Neural progenitor cell (in vitro differentiated cells): ENCODE measurements at regions not wholly inside any gene's neighbourhood (a gene's known extent, or its start where the extent isn't known, plus 50 kb on each side); places are given as distances from the start of the nearest gene placed in this dataset.

Experiments
- DNase-seq: peaks from one replicate; pipeline ENCODE4 v3.0.0-alpha.2; 2016; ENCODE audit warnings: low spot score
- H2AFZ ChIP-seq: fragments of 200-600 bp; sonication (generic); replicated peaks from 2 replicates; pipeline ENCODE4 v1.6.1; 2016; ENCODE audit warnings: antibody characterized with exemption
- H3F3A ChIP-seq: fragments of 200-600 bp; sonication (generic); 2 replicates; pipeline ENCODE4 v1.6.1; 2016; ENCODE audit warnings: antibody characterized with exemption, low read depth
- H3K27ac ChIP-seq: fragments of 200-600 bp; sonication (generic); 2 replicates; pipeline ENCODE4 v1.5.1; 2016; ENCODE audit warnings: mild to moderate bottlenecking
- H3K27me3 ChIP-seq: fragments of 200-600 bp; sonication (generic); 2 replicates; pipeline ENCODE4 v1.6.1; 2016; ENCODE audit warnings: mild to moderate bottlenecking, moderate library complexity
- H3K36me3 ChIP-seq: fragments of 200-600 bp; sonication (generic); 2 replicates; pipeline ENCODE4 v1.5.1; 2016
- H3K4me1 ChIP-seq: fragments of 200-600 bp; sonication (generic); 2 replicates; pipeline ENCODE4 v1.6.1; 2016; ENCODE audit warnings: mixed run types
- H3K4me2 ChIP-seq: fragments of 200-600 bp; sonication (generic); 2 replicates; pipeline ENCODE4 v1.6.1; 2016
- H3K4me3 ChIP-seq: fragments of 200-600 bp; sonication (generic); 2 replicates; pipeline ENCODE4 v1.5.1; 2016
- H3K79me2 ChIP-seq: fragments of 200-600 bp; sonication (generic); 2 replicates; pipeline ENCODE4 v1.6.1; 2016; ENCODE audit warnings: low read depth
- H3K9ac ChIP-seq: fragments of 200-600 bp; sonication (generic); 2 replicates; pipeline ENCODE4 v1.6.1; 2016
- H3K9me3 ChIP-seq: fragments of 200-600 bp; sonication (generic); 2 replicates; pipeline ENCODE4 v1.5.1; 2016; ENCODE audit warnings: low read depth
- H4K20me1 ChIP-seq: fragments of 200-600 bp; sonication (generic); 2 replicates; pipeline ENCODE4 v1.6.1; 2016; ENCODE audit warnings: low read depth
- H3K27ac Mint-ChIP-seq: 3 replicates; pipeline ENCODE4 v1.8.0; 2021; ENCODE audit warnings: mixed read lengths
- H3K27me3 Mint-ChIP-seq: 2 replicates; pipeline ENCODE4 v1.8.0; 2022; ENCODE audit warnings: low read depth, mild to moderate bottlenecking, inconsistent platforms, moderate library complexity, mixed read lengths; ENCODE audit not compliant: insufficient read depth
- H3K36me3 Mint-ChIP-seq: 3 replicates; pipeline ENCODE4 v1.8.0; 2021; ENCODE audit warnings: mixed read lengths
- H3K4me1 Mint-ChIP-seq: 3 replicates; pipeline ENCODE4 v1.8.0; 2021; ENCODE audit warnings: mixed read lengths
- H3K4me3 Mint-ChIP-seq: 3 replicates; pipeline ENCODE4 v1.8.0; 2021; ENCODE audit warnings: mild to moderate bottlenecking, moderate library complexity, mixed read lengths
- H3K9me3 Mint-ChIP-seq: 3 replicates; pipeline ENCODE4 v1.8.0; 2020; ENCODE audit warnings: mixed read lengths
- EZH2 ChIP-seq: fragments of 200-600 bp; sonication (generic); IDR thresholded peaks from 2 replicates; pipeline ENCODE4 v1.6.1; 2017; ENCODE audit warnings: antibody characterized with exemption, mild to moderate bottlenecking, moderate library complexity
- EZH2phosphoT487 ChIP-seq: fragments of 200-600 bp; sonication (generic); IDR thresholded peaks from 2 replicates; pipeline ENCODE4 v1.6.1; 2017; ENCODE audit warnings: antibody characterized with exemption
- TF ChIP-seq, protein P1 (sequence below): fragments of 200-600 bp; sonication (generic); IDR thresholded peaks from 2 replicates; pipeline ENCODE4 v1.5.1; 2017; ENCODE audit warnings: antibody characterized with exemption, mild to moderate bottlenecking

GRCh38 chr12:92038476-92038875 lies 107.2 kb downstream of the BTG1 start:
- H3K4me1 ChIP-seq = peaks cover 17% of the 10 kb centered on the region
- Mint-ChIP-seq H3K36me3 (no peaks in the 10 kb centered on the region), H3K4me1 (peaks cover 24% of the 10 kb centered on the region), H3K27ac (peak overlapping the region; percentile 55), H3K27me3 (peaks cover 4% of the 10 kb centered on the region), H3K4me3 (no peak overlapping the region), H3K9me3 (no peaks in the 10 kb centered on the region)
- DNase-seq = no peak
- H3F3A ChIP-seq = no peaks in the 10 kb centered on the region
- no peaks in the 10 kb centered on the region for H3K27me3 ChIP-seq
- no peaks in the 10 kb centered on the region for H4K20me1 ChIP-seq
- TF ChIP-seq EZH2 (no peak), EZH2phosphoT487 (no peak)
- TF ChIP-seq, protein P1, sequence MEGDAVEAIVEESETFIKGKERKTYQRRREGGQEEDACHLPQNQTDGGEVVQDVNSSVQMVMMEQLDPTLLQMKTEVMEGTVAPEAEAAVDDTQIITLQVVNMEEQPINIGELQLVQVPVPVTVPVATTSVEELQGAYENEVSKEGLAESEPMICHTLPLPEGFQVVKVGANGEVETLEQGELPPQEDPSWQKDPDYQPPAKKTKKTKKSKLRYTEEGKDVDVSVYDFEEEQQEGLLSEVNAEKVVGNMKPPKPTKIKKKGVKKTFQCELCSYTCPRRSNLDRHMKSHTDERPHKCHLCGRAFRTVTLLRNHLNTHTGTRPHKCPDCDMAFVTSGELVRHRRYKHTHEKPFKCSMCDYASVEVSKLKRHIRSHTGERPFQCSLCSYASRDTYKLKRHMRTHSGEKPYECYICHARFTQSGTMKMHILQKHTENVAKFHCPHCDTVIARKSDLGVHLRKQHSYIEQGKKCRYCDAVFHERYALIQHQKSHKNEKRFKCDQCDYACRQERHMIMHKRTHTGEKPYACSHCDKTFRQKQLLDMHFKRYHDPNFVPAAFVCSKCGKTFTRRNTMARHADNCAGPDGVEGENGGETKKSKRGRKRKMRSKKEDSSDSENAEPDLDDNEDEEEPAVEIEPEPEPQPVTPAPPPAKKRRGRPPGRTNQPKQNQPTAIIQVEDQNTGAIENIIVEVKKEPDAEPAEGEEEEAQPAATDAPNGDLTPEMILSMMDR = no peak
- H3K4me3 ChIP-seq = no peak overlapping the region
- no peaks in the 10 kb centered on the region for H3K36me3 ChIP-seq
- peak overlapping the region; percentile 81 for H2AFZ ChIP-seq
- H3K9me3 ChIP-seq = no peaks in the 10 kb centered on the region
- no peaks in the 10 kb centered on the region for H3K79me2 ChIP-seq
- no peak overlapping the region for H3K9ac ChIP-seq
- no peak overlapping the region for H3K27ac ChIP-seq
- H3K4me2 ChIP-seq = no peak overlapping the region

GRCh38 chr12:92036771-92037453 lies 108.7 kb downstream of the BTG1 start:
- no peak for DNase-seq
- Histone ChIP-seq H3K79me2 (no peaks in the 10 kb centered on the region), H3K4me3 (no peak overlapping the region), H3K27me3 (no peaks in the 10 kb centered on the region), H2AFZ (no peak overlapping the region), H3K4me2 (no peak overlapping the region), H4K20me1 (no peaks in the 10 kb centered on the region), H3K27ac (no peak overlapping the region), H3K9ac (no peak overlapping the region), H3K4me1 (peaks cover 17% of the 10 kb centered on the region), H3K9me3 (no peaks in the 10 kb centered on the region), H3F3A (no peaks in the 10 kb centered on the region), H3K36me3 (no peaks in the 10 kb centered on the region)
- Mint-ChIP-seq H3K27me3 (peaks cover 4% of the 10 kb centered on the region), H3K4me1 (peaks cover 24% of the 10 kb centered on the region), H3K27ac (no peak overlapping the region), H3K36me3 (no peaks in the 10 kb centered on the region), H3K4me3 (no peak overlapping the region), H3K9me3 (no peaks in the 10 kb centered on the region)
- TF ChIP-seq EZH2 (no peak), EZH2phosphoT487 (no peak)
- TF ChIP-seq, protein P1 = no peak

GRCh38 chr12:92036061-92036620 lies 109.5 kb downstream of the BTG1 start:
- no peak overlapping the region for H3K9ac ChIP-seq
- no peak for TF ChIP-seq EZH2
- no peak for TF ChIP-seq EZH2phosphoT487
- TF ChIP-seq, protein P1 = no peak
- Mint-ChIP-seq H3K4me1 (peaks cover 24% of the 10 kb centered on the region), H3K4me3 (no peak overlapping the region), H3K27ac (no peak overlapping the region), H3K27me3 (peaks cover 4% of the 10 kb centered on the region), H3K36me3 (no peaks in the 10 kb centered on the region), H3K9me3 (no peaks in the 10 kb centered on the region)
- H3K9me3 ChIP-seq = no peaks in the 10 kb centered on the region
- no peak overlapping the region for H3K4me2 ChIP-seq
- H3K27ac ChIP-seq = no peak overlapping the region
- DNase-seq = no peak
- peaks cover 17% of the 10 kb centered on the region for H3K4me1 ChIP-seq
- no peaks in the 10 kb centered on the region for H3K27me3 ChIP-seq
- H3K4me3 ChIP-seq = no peak overlapping the region
- H3K79me2 ChIP-seq = no peaks in the 10 kb centered on the region
- no peaks in the 10 kb centered on the region for H3F3A ChIP-seq
- H3K36me3 ChIP-seq = no peaks in the 10 kb centered on the region
- H2AFZ ChIP-seq = peak overlapping the region; percentile 15
- no peaks in the 10 kb centered on the region for H4K20me1 ChIP-seq
